ENCODE measurements at regions not wholly inside any gene's neighbourhood (a gene's known extent, or its start where the extent isn't known, plus 50 kb on each side); places are given as distances from the start of the nearest gene placed in this dataset.

GRCh38 chr2:4662161-4662779 lies 958.9 kb downstream of the DCDC2C start:
- Mint-ChIP-seq H3K27ac (ENCODE audit: unreplicated experiment) (no peak overlapping the region), H3K4me1 (ENCODE audit: low read depth, unreplicated experiment) (peaks cover 4% of the 10 kb centered on the region), H3K36me3 (ENCODE audit: unreplicated experiment) (peaks cover 4% of the 10 kb centered on the region), H3K9me3 (ENCODE audit: unreplicated experiment) (no peaks in the 10 kb centered on the region), H3K27me3 (ENCODE audit: unreplicated experiment) (no peaks in the 10 kb centered on the region), H3K4me3 (ENCODE audit: unreplicated experiment) (no peak overlapping the region)
- no peak for DNase-seq
- TF ChIP-seq CTCF (IDR thresholded peaks at IDR 0.05; ENCODE audit: partially characterized antibody, unreplicated experiment): no peak

GRCh38 chr2:4668381-4668780 lies 965.0 kb downstream of the DCDC2C start:
- Mint-ChIP-seq H3K27me3 (ENCODE audit: unreplicated experiment) (no peaks in the 10 kb centered on the region), H3K36me3 (ENCODE audit: unreplicated experiment) (peaks cover 4% of the 10 kb centered on the region), H3K4me1 (ENCODE audit: low read depth, unreplicated experiment) (no peaks in the 10 kb centered on the region), H3K27ac (ENCODE audit: unreplicated experiment) (no peak overlapping the region), H3K4me3 (ENCODE audit: unreplicated experiment) (no peak overlapping the region), H3K9me3 (ENCODE audit: unreplicated experiment) (peaks cover 2% of the 10 kb centered on the region)
- no peak for DNase-seq
- no peak for TF ChIP-seq CTCF (IDR thresholded peaks at IDR 0.05; ENCODE audit: partially characterized antibody, unreplicated experiment)

- H3K4me1 Mint-ChIP-seq (ENCODE audit: low read depth, unreplicated experiment): no peaks in the 10 kb centered on the region
- no peak for DNase-seq
- H3K9me3 Mint-ChIP-seq (ENCODE audit: unreplicated experiment): peaks cover 4% of the 10 kb centered on the region
- no peak for TF ChIP-seq CTCF (IDR thresholded peaks at IDR 0.05; ENCODE audit: partially characterized antibody, unreplicated experiment)
- H3K4me3 Mint-ChIP-seq (ENCODE audit: unreplicated experiment): no peak overlapping the region
- H3K27me3 Mint-ChIP-seq (ENCODE audit: unreplicated experiment): no peaks in the 10 kb centered on the region
- H3K27ac Mint-ChIP-seq (ENCODE audit: unreplicated experiment): no peak overlapping the region
- peaks cover 4% of the 10 kb centered on the region for H3K36me3 Mint-ChIP-seq (ENCODE audit: unreplicated experiment)
These were observed 967.0 kb downstream of the DCDC2C start for GRCh38 chr2:4670331-4670730.

GRCh38 chr2:4673025-4673489 lies 969.7 kb downstream of the DCDC2C start:
- H3K4me1 Mint-ChIP-seq (ENCODE audit: low read depth, unreplicated experiment): no peaks in the 10 kb centered on the region
- H3K9me3 Mint-ChIP-seq (ENCODE audit: unreplicated experiment): peaks cover 4% of the 10 kb centered on the region
- no peaks in the 10 kb centered on the region for H3K36me3 Mint-ChIP-seq (ENCODE audit: unreplicated experiment)
- no peaks in the 10 kb centered on the region for H3K27me3 Mint-ChIP-seq (ENCODE audit: unreplicated experiment)
- H3K27ac Mint-ChIP-seq (ENCODE audit: unreplicated experiment): no peak overlapping the region
- no peak for TF ChIP-seq CTCF (IDR thresholded peaks at IDR 0.05; ENCODE audit: partially characterized antibody, unreplicated experiment)
- no peak for DNase-seq
- H3K4me3 Mint-ChIP-seq (ENCODE audit: unreplicated experiment): no peak overlapping the region

GRCh38 chr2:4674007-4674406 lies 970.6 kb downstream of the DCDC2C start:
- H3K36me3 Mint-ChIP-seq (ENCODE audit: unreplicated experiment): no peaks in the 10 kb centered on the region
- H3K27ac Mint-ChIP-seq (ENCODE audit: unreplicated experiment): no peak overlapping the region
- DNase-seq: peak; percentile 18
- H3K4me3 Mint-ChIP-seq (ENCODE audit: unreplicated experiment): no peak overlapping the region
- no peaks in the 10 kb centered on the region for H3K4me1 Mint-ChIP-seq (ENCODE audit: low read depth, unreplicated experiment)
- no peaks in the 10 kb centered on the region for H3K27me3 Mint-ChIP-seq (ENCODE audit: unreplicated experiment)
- TF ChIP-seq CTCF (IDR thresholded peaks at IDR 0.05; ENCODE audit: partially characterized antibody, unreplicated experiment): no peak
- peaks cover 4% of the 10 kb centered on the region for H3K9me3 Mint-ChIP-seq (ENCODE audit: unreplicated experiment)
